GM23338 (cell line): ENCODE measurements at regions not wholly inside any gene's neighbourhood (a gene's known extent, or its start where the extent isn't known, plus 50 kb on each side); places are given as distances from the start of the nearest gene placed in this dataset.

Source experiments
- CREB1 ChIP-seq: fragments of 250-450 bp; sonication (Bioruptor Pico); IDR thresholded peaks from 2 replicates; pipeline ENCODE4 v1.5.0; 2020; ENCODE audit warnings: low read depth, mild to moderate bottlenecking, moderate library complexity
- EZH2 ChIP-seq: fragments of 200-600 bp; sonication (generic); IDR thresholded peaks from one replicate; pipeline ENCODE4 v1.8.0; 2017; ENCODE audit warnings: antibody characterized with exemption, mild to moderate bottlenecking, low read depth; ENCODE audit not compliant: unreplicated experiment
- EZH2phosphoT487 ChIP-seq: fragments of 200-600 bp; sonication (generic); IDR thresholded peaks from one replicate; pipeline ENCODE4 v1.8.1; 2018; ENCODE audit warnings: antibody characterized with exemption; ENCODE audit not compliant: unreplicated experiment
- JUNB ChIP-seq: IDR thresholded peaks from one replicate; pipeline ENCODE4 v1.6.1; 2016; ENCODE audit warnings: antibody characterized with exemption; ENCODE audit not compliant: unreplicated experiment
- POLR2AphosphoS5 ChIP-seq: IDR thresholded peaks from 2 replicates; pipeline ENCODE4 v1.6.1; 2016; ENCODE audit warnings: antibody characterized with exemption, low read depth
- TF ChIP-seq, protein P1 (sequence below), 2 experiments: fragments of 200-600 bp in 1 of 2; sonication (generic) in 1 of 2; conservative IDR thresholded peaks; 2 replicates each; pipeline versions ENCODE4 v1.5.1 to v1.6.1; 2016 to 2017; ENCODE audit warnings: antibody characterized with exemption in 2 of 2, low read depth in 2 of 2, mild to moderate bottlenecking in 2 of 2, moderate library complexity in 1 of 2
- TF ChIP-seq, protein P2 (sequence below): IDR thresholded peaks from one replicate; pipeline ENCODE4 v1.6.1; 2018; ENCODE audit warnings: antibody characterized with exemption; ENCODE audit not compliant: unreplicated experiment

DNA sequence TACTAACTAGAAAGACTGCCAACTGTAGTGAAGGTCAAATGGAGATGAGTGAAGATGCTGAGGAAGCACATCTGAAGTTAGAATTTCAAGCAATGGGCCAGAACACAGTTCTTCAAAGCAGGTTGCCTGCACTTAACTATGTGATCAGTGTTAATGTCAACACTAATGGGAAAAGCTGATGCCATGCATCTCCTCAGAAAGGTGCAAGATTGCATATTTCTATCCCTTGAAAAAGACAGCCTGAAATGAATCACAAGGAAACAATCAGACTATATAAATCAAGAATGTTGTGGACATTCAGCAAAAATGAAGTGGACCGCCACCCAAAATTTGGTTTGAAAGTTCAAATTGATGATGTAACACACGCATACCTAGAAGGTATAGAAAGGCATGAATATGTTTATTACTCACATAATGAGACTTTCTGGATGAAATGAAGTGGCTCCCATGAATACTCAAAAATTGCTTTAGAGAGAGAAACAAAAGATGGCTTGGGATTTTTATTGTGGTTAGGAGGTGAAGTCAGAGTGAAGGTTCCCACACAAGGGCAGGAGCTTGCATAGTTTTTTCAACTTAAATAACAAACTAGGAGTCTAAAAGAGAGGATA, 522.4 kb downstream of the KCTD12 start:
- TF ChIP-seq, protein P1, sequence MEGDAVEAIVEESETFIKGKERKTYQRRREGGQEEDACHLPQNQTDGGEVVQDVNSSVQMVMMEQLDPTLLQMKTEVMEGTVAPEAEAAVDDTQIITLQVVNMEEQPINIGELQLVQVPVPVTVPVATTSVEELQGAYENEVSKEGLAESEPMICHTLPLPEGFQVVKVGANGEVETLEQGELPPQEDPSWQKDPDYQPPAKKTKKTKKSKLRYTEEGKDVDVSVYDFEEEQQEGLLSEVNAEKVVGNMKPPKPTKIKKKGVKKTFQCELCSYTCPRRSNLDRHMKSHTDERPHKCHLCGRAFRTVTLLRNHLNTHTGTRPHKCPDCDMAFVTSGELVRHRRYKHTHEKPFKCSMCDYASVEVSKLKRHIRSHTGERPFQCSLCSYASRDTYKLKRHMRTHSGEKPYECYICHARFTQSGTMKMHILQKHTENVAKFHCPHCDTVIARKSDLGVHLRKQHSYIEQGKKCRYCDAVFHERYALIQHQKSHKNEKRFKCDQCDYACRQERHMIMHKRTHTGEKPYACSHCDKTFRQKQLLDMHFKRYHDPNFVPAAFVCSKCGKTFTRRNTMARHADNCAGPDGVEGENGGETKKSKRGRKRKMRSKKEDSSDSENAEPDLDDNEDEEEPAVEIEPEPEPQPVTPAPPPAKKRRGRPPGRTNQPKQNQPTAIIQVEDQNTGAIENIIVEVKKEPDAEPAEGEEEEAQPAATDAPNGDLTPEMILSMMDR (conservative IDR thresholded peaks at IDR 0.05; ENCODE audit: low read depth in 2 of 2), result no peak
- TF ChIP-seq EZH2 (no peak), CREB1 (CRISPR knock-in tag) (no peak), POLR2AphosphoS5 (no peak), EZH2phosphoT487 (no peak), JUNB (no peak)
- TF ChIP-seq, protein P2, sequence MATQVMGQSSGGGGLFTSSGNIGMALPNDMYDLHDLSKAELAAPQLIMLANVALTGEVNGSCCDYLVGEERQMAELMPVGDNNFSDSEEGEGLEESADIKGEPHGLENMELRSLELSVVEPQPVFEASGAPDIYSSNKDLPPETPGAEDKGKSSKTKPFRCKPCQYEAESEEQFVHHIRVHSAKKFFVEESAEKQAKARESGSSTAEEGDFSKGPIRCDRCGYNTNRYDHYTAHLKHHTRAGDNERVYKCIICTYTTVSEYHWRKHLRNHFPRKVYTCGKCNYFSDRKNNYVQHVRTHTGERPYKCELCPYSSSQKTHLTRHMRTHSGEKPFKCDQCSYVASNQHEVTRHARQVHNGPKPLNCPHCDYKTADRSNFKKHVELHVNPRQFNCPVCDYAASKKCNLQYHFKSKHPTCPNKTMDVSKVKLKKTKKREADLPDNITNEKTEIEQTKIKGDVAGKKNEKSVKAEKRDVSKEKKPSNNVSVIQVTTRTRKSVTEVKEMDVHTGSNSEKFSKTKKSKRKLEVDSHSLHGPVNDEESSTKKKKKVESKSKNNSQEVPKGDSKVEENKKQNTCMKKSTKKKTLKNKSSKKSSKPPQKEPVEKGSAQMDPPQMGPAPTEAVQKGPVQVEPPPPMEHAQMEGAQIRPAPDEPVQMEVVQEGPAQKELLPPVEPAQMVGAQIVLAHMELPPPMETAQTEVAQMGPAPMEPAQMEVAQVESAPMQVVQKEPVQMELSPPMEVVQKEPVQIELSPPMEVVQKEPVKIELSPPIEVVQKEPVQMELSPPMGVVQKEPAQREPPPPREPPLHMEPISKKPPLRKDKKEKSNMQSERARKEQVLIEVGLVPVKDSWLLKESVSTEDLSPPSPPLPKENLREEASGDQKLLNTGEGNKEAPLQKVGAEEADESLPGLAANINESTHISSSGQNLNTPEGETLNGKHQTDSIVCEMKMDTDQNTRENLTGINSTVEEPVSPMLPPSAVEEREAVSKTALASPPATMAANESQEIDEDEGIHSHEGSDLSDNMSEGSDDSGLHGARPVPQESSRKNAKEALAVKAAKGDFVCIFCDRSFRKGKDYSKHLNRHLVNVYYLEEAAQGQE, result no peak
